A549 (cell line): ENCODE measurements at regions not wholly inside any gene's neighbourhood (a gene's known extent, or its start where the extent isn't known, plus 50 kb on each side); places are given as distances from the start of the nearest gene placed in this dataset.

ENCODE experiments used
- ESRRA ChIP-seq: fragments of 150-350 bp; IDR thresholded peaks from 2 replicates; pipeline ENCODE4 v1.6.1; 2014; ENCODE audit warnings: mild to moderate bottlenecking, low read length, borderline replicate concordance
- MAFK ChIP-seq: fragments of 450-650 bp; IDR thresholded peaks from 2 replicates; pipeline ENCODE4 v1.6.1; 2014; ENCODE audit not compliant: partially characterized antibody
- MAZ ChIP-seq: fragments of 150-350 bp; IDR thresholded peaks from 2 replicates; pipeline ENCODE4 v1.6.1; 2014; ENCODE audit warnings: antibody characterized with exemption, low read depth, low read length, borderline replicate concordance
- SMC3 ChIP-seq: fragments of >200 bp; sonication (Bioruptor Twin); formaldehyde crosslinking; IDR thresholded peaks from 3 replicates; pipeline ENCODE4 v1.6.1; 2018; ENCODE audit warnings: inconsistent platforms
- TF ChIP-seq, protein P1 (sequence below): fragments of >200 bp; sonication (Bioruptor Twin); formaldehyde crosslinking; IDR thresholded peaks from 3 replicates; pipeline ENCODE4 v1.5.1; 2016

DNA sequence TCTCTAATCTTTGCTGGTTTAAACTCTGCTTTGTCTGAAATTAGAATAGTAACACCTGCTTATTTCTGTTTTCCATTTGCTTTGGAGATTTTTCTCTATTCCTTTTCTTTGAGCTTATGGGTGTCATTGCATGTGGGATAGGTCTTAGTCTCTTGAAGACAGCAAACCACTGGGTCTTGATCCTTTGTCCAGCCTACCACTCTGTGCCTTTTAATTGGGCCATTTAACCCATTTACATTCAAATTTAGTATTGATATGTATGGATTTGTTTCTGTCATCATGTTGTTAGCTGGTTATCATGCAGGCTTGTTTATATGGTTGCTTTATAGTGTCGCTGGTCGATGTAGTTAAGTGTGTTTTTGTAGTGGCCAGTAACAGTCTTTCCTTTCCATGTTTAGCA, 914.7 kb downstream of the MAT2B start:
- TF ChIP-seq MAZ (no peak), MAFK (no peak), ESRRA (no peak), SMC3 (no peak)
- TF ChIP-seq, protein P1, sequence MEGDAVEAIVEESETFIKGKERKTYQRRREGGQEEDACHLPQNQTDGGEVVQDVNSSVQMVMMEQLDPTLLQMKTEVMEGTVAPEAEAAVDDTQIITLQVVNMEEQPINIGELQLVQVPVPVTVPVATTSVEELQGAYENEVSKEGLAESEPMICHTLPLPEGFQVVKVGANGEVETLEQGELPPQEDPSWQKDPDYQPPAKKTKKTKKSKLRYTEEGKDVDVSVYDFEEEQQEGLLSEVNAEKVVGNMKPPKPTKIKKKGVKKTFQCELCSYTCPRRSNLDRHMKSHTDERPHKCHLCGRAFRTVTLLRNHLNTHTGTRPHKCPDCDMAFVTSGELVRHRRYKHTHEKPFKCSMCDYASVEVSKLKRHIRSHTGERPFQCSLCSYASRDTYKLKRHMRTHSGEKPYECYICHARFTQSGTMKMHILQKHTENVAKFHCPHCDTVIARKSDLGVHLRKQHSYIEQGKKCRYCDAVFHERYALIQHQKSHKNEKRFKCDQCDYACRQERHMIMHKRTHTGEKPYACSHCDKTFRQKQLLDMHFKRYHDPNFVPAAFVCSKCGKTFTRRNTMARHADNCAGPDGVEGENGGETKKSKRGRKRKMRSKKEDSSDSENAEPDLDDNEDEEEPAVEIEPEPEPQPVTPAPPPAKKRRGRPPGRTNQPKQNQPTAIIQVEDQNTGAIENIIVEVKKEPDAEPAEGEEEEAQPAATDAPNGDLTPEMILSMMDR, result no peak
